ENCODE measurements at regions not wholly inside any gene's neighbourhood (a gene's known extent, or its start where the extent isn't known, plus 50 kb on each side); places are given as distances from the start of the nearest gene placed in this dataset.

DNA sequence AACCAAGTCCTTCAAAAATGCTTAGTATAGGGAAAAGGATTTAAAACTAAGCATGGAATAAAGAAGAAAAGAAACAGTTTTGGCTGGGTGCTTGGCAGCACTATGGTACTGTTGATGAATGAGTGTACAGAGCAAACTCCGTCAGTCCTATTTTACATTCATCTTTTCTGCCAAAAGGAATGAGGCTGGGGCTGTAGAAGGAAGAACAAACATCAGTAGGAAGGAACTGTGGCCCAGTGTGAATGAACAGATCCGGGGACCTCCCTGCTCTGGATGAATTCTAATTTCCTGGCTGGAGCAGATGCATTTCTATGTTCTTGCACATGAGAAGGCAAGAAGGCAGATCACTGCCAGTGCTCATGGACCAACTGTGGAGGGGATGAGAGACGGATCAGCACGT is 474.0 kb upstream of the MEIS1 start:
- no peak overlapping the region for H3K4me3 ChIP-seq (ENCODE audit: low read depth, low read length)
- TF ChIP-seq, protein P1, sequence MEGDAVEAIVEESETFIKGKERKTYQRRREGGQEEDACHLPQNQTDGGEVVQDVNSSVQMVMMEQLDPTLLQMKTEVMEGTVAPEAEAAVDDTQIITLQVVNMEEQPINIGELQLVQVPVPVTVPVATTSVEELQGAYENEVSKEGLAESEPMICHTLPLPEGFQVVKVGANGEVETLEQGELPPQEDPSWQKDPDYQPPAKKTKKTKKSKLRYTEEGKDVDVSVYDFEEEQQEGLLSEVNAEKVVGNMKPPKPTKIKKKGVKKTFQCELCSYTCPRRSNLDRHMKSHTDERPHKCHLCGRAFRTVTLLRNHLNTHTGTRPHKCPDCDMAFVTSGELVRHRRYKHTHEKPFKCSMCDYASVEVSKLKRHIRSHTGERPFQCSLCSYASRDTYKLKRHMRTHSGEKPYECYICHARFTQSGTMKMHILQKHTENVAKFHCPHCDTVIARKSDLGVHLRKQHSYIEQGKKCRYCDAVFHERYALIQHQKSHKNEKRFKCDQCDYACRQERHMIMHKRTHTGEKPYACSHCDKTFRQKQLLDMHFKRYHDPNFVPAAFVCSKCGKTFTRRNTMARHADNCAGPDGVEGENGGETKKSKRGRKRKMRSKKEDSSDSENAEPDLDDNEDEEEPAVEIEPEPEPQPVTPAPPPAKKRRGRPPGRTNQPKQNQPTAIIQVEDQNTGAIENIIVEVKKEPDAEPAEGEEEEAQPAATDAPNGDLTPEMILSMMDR (conservative IDR thresholded peaks at IDR 0.05; ENCODE audit: low read depth, low read length) = no peak
- no peak for DNase-seq (ENCODE audit: low read depth)

DNA sequence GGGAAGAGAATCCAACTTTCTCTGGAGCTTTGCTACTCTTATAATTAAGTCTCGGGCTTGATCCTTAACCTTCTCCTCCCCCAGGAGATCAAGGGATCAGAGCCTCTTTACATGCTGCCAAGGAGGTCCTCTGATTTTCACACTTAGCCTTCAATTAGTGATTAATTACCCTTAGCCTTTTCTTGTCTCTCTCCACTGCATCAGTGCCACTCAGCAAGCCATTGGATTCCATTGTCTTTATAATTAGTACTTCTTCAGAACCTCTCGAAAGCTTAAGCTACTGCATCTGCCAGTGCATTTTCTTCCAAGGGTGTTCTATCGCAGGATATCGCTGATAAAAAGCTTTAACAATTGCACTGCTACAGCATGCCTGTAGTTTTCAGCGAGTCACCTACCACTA is 477.0 kb upstream of the MEIS1 start:
- TF ChIP-seq, protein P1 (conservative IDR thresholded peaks at IDR 0.05; ENCODE audit: low read depth, low read length) = no peak
- no peak overlapping the region for H3K4me3 ChIP-seq (ENCODE audit: low read depth, low read length)
- DNase-seq (ENCODE audit: low read depth) = no peak

DNA sequence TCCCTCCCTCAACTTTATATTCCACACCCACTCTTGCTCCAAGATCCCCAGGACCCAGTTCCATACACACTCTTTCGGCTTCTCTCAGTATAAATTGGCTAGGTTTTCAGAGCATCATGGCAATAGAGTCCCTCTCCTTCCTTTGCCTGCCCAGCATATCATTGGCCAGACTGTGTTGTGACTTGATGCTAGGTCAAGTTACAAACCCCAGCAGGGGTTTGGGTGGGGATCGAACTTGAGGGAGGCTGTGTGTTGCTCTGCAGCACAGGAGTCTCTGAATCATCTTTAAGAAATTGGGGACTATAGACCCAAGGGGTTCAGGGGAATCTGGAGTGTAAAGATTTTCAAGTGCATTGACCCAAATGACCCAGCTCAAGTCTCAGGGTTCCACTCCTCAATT is 477.5 kb upstream of the MEIS1 start:
- TF ChIP-seq, protein P1 (conservative IDR thresholded peaks at IDR 0.05; ENCODE audit: low read depth, low read length) = no peak
- no peak overlapping the region for H3K4me3 ChIP-seq (ENCODE audit: low read depth, low read length)
- DNase-seq (ENCODE audit: low read depth) = no peak

DNA sequence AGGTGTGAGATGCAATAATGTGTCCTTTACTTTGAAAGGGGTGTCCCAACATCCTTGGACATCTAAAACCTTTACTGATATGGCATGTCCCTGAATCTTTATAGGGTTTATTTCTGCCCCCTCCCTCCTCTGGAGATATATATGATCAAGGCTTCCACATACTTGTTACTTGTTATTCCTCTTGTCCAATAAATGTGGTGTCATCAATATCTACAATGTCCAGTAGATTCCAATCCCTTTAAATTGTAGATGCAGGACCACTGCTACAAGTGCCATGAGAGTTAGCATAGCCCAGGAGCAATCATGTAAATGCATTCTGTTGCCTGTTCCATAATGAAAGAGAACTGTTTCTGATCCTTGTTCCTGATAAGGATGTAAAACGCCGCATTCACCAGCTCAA is 479.7 kb upstream of the MEIS1 start:
- no peak for DNase-seq (ENCODE audit: low read depth)
- no peak overlapping the region for H3K4me3 ChIP-seq (ENCODE audit: low read depth, low read length)
- TF ChIP-seq, protein P1 (conservative IDR thresholded peaks at IDR 0.05; ENCODE audit: low read depth, low read length) = no peak

DNA sequence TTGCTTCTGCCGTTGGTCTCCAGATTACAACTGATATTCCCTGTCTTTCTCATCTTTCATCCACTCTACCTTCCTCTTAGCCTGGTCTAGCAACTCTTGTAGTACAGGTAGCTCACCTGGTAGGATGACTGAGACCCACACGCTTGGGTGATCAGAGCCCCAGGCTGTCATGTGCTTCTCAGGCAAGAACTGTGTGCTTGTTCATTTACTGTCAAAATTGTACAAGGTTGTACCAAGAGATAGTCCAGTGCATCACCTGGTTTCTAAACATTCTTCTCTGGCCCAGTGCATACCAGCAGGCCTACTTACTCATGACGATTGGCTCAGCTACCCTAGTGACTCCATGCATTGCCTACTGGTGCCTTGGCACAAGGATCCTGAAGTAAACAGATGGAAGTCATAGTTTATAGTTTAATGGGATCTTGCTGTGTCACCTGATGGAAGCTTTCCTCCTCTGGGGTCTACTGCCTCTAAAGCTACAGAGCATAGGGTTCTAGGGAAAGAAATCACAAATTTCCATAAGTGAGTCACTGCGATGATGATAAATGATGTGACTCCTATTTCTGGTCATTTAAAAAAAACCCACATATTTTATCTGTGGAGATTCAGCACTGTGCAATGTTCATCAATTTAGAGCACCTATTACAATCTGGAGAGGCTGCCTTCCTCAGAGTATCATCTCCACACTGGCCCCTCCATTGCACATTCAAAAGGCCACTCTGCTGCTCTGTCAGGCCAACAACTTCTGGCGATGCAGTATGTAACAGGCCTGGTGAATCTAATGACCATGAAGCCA is 481.8 kb upstream of the MEIS1 start:
- no peak overlapping the region for H3K4me3 ChIP-seq (ENCODE audit: low read depth, low read length)
- no peak for DNase-seq (ENCODE audit: low read depth)
- TF ChIP-seq, protein P1 (conservative IDR thresholded peaks at IDR 0.05; ENCODE audit: low read depth, low read length) = no peak

- no peak overlapping the region for H3K4me3 ChIP-seq (ENCODE audit: low read depth, low read length)
- DNase-seq (ENCODE audit: low read depth) = no peak
- TF ChIP-seq, protein P1 (conservative IDR thresholded peaks at IDR 0.05; ENCODE audit: low read depth, low read length) = no peak
Observed at GRCh38 chr2:65944213-65944612, 490.7 kb upstream of the MEIS1 start.

Measured in choroid plexus epithelial cell (primary cell).